Breast epithelium (tissue), 3 donors: ENCODE measurements at regions not wholly inside any gene's neighbourhood (a gene's known extent, or its start where the extent isn't known, plus 50 kb on each side); places are given as distances from the start of the nearest gene placed in this dataset.

Source experiments
- CTCF ChIP-seq, 3 donors: fragments of 450-650 bp; IDR thresholded peaks; one replicate each; pipeline ENCODE4 v1.5.1; 2016 to 2017; ENCODE audit warnings: antibody characterized with exemption in 3 of 3, mild to moderate bottlenecking in 3 of 3, moderate library complexity in 3 of 3
- POLR2A ChIP-seq: fragments of 450-650 bp; IDR thresholded peaks from one replicate; pipeline ENCODE4 v1.6.1; 2016; ENCODE audit warnings: antibody characterized with exemption, mild to moderate bottlenecking, moderate library complexity
- POLR2AphosphoS5 ChIP-seq, 3 donors: sonication (generic); formaldehyde crosslinking; IDR thresholded peaks; one replicate each; pipeline ENCODE4 v1.6.1; 2017; ENCODE audit warnings: antibody characterized with exemption in 3 of 3

DNA sequence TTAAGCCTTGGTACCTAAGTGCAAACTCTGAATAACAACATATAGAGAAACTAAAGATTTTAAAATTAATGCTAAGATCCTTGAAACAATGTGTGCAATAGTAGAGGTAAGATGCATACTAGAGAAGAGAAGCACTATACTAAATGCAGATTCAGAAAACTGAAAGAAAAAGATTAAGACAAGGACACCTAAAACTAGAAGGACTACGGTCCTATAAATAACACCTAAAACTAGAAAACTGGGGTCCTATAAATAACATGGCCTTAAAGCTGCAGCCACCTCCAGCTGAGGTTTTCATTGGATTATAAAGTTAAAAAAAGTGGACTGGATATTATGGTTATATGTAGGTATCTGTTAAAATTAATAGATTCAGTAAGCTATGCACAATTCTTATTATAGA lies 320.9 kb downstream of the IPMK start:
- no peak for TF ChIP-seq CTCF (IDR thresholded peaks at IDR 0.05)
- TF ChIP-seq POLR2A = no peak
- TF ChIP-seq POLR2AphosphoS5 (IDR thresholded peaks at IDR 0.05) = no peak
